HepG2 (cell line): ENCODE measurements at regions not wholly inside any gene's neighbourhood (a gene's known extent, or its start where the extent isn't known, plus 50 kb on each side); places are given as distances from the start of the nearest gene placed in this dataset.

ENCODE experiments used
- ATAC-seq: fragments of 200-7000 bp; cut with Tn5 transposase; 3 replicates; pipeline ENCODE4 v1.9.1; 2020; ENCODE audit warnings: mild to moderate bottlenecking, moderate library complexity
- BruUV-seq: library from RNA; stranded (reverse); fragments of 400-500 nt; replicated peaks from 2 replicates; lab custom pipeline; 2021; lab: Mats Ljungman, UMichigan
- CTCF ChIA-PET: fragments of 300-600 bp; formaldehyde crosslinking; extraction: SDS; loops from one replicate; lab custom pipeline; 2021; ENCODE audit warnings: low total read pairs, inconsistent platforms, low intra/inter-chr PET ratio; lab: Yijun Ruan, JAX
- POLR2A ChIA-PET: fragments of 350-600 bp; sonication (Branson Sonifier 250); formaldehyde crosslinking; loops from one replicate; lab custom pipeline; 2020; ENCODE audit warnings: antibody characterized with exemption, inconsistent platforms; lab: Yijun Ruan, JAX
- DNase-seq: peaks from one replicate; pipeline ENCODE4 v3.0.0-alpha.2; 2015; ENCODE audit warnings: low spot score
- FAIRE-seq: peaks from 3 replicates; lab custom pipeline; 2011; peaks lifted over from hg19 to GRCh38; lab: Jason Lieb, UNC
- H2AFZ ChIP-seq: one replicate; pipeline ENCODE4 v1.6.1; 2011; ENCODE audit warnings: low read length, inconsistent platforms
- H3K27ac ChIP-seq: fragments of 300-600 bp; 3 replicates; pipeline ENCODE4 v1.8.0; 2011; ENCODE audit warnings: mixed run types, mild to moderate bottlenecking, mixed read lengths, low read length, inconsistent platforms; ENCODE audit not compliant: insufficient read depth; ENCODE audit errors: extremely low read length
- H3K27me3 ChIP-seq, 2 experiments: fragments of 200-600 bp in 1 of 2; 2 replicates in 1 of 2; 3 replicates in 1 of 2; pipeline versions ENCODE4 v1.6.0 to v1.8.0; 2011; ENCODE audit warnings: low read length in 2 of 2, mild to moderate bottlenecking in 2 of 2, moderate library complexity in 2 of 2, inconsistent platforms in 1 of 2; ENCODE audit not compliant: insufficient read depth in 2 of 2, control insufficient read depth in 1 of 2
- H3K36me3 ChIP-seq, 2 experiments: fragments of 200-600 bp in 1 of 2; replicated peaks in 1 of 2; 2 replicates in 1 of 2; 3 replicates in 1 of 2; pipeline versions ENCODE4 v1.5.1 to v1.8.0; 2011; ENCODE audit warnings: low read length in 2 of 2, inconsistent platforms in 1 of 2; ENCODE audit not compliant: insufficient read depth in 2 of 2, control insufficient read depth in 1 of 2
- H3K4me1 ChIP-seq: 2 replicates; pipeline ENCODE4 v1.5.1; 2012; ENCODE audit warnings: low read length, inconsistent platforms; ENCODE audit not compliant: insufficient read depth
- H3K4me2 ChIP-seq: 2 replicates; pipeline ENCODE4 v1.6.0; 2011; ENCODE audit warnings: low read depth, low read length, inconsistent platforms
- H3K4me3 ChIP-seq, 3 experiments: fragments of 200-600 bp in 1 of 3; sonication (generic), shearing (Covaris generic) in 1 of 3; replicated peaks in 1 of 3; 2 replicates each; pipeline ENCODE4 v1.5.1; 2011 to 2016; ENCODE audit warnings: low read length in 3 of 3, inconsistent platforms in 2 of 3, low read depth in 2 of 3, mild to moderate bottlenecking in 2 of 3, control low read depth in 1 of 3, mixed read lengths in 1 of 3; ENCODE audit not compliant: insufficient read depth in 1 of 3
- H3K79me2 ChIP-seq: one replicate; pipeline ENCODE4 v1.6.1; 2011; ENCODE audit warnings: low read length, inconsistent platforms; ENCODE audit not compliant: insufficient read depth
- H3K9ac ChIP-seq: 2 replicates; pipeline ENCODE4 v1.6.0; 2011; ENCODE audit warnings: mild to moderate bottlenecking, low read depth, low read length, inconsistent platforms; ENCODE audit not compliant: insufficient read depth
- H3K9me3 ChIP-seq: 2 replicates; pipeline ENCODE4 v1.5.1; 2012; ENCODE audit warnings: mild to moderate bottlenecking, low read length
- H4K20me1 ChIP-seq: 2 replicates; pipeline ENCODE4 v1.6.0; 2011; ENCODE audit warnings: inconsistent platforms, mild to moderate bottlenecking, low read length, moderate library complexity; ENCODE audit not compliant: insufficient read depth
- ARHGAP35 ChIP-seq: sonication (generic); formaldehyde crosslinking; IDR thresholded peaks from 2 replicates; pipeline ENCODE4 v1.9.0; 2022; ENCODE audit warnings: mild to moderate bottlenecking, inconsistent platforms, moderate library complexity, missing genetic modification reagents, borderline replicate concordance
- CAMTA2 ChIP-seq: sonication (generic); formaldehyde crosslinking; IDR thresholded peaks from 2 replicates; pipeline ENCODE4 v1.4.0; 2020; ENCODE audit warnings: mild to moderate bottlenecking, missing genetic modification reagents, borderline replicate concordance
- HCFC1 ChIP-seq: fragments of 150-350 bp; IDR thresholded peaks from 2 replicates; pipeline ENCODE4 v1.6.1; 2014; ENCODE audit warnings: low read depth, low read length
- KDM5A ChIP-seq: fragments of 200-600 bp; sonication (generic); IDR thresholded peaks from 2 replicates; pipeline ENCODE4 v1.7.0; 2018; ENCODE audit warnings: antibody characterized with exemption, mild to moderate bottlenecking, low read length, borderline replicate concordance
- MBNL3 ChIP-seq: fragments of 250-450 bp; sonication (Bioruptor Pico); conservative IDR thresholded peaks from 2 replicates; pipeline ENCODE4 v1.8.0; 2022; ENCODE audit warnings: mild to moderate bottlenecking, inconsistent platforms
- NFE2L1 ChIP-seq: sonication (generic); formaldehyde crosslinking; IDR thresholded peaks from 2 replicates; pipeline ENCODE4 v1.4.0; 2020; ENCODE audit warnings: missing genetic modification reagents, mild to moderate bottlenecking, borderline replicate concordance
- POLR2AphosphoS5 ChIP-seq: IDR thresholded peaks from 2 replicates; pipeline ENCODE4 v1.6.1; 2012; ENCODE audit warnings: low read depth, low read length
- SAP130 ChIP-seq: IDR thresholded peaks from 2 replicates; pipeline ENCODE4 v1.6.1; 2016; ENCODE audit warnings: low read depth
- SMAD1 ChIP-seq: sonication (generic); formaldehyde crosslinking; IDR thresholded peaks from 2 replicates; pipeline ENCODE4 v1.4.0; 2020; ENCODE audit warnings: missing genetic modification reagents, low read depth, mild to moderate bottlenecking, borderline replicate concordance
- ZNF761 ChIP-seq: sonication (generic); formaldehyde crosslinking; conservative IDR thresholded peaks from 2 replicates; pipeline ENCODE4 v1.4.0; 2020; ENCODE audit warnings: mild to moderate bottlenecking, missing genetic modification reagents
- WGBS: methylation state at CpG from one replicate; pipeline ENCODE4 v1.1.6; 2017; ENCODE audit warnings: low lambda C conversion rate; 5-methylcytosine and 5-hydroxymethylcytosine counted together
- in situ Hi-C: cut with HindIII; loops from 2 replicates; pipeline ENCODE4 v1.10.0; 2017; ENCODE audit warnings: low pct_unique_long_range_greater_than_20kb; ENCODE audit not compliant: extremely low pct_ligation_motif_present
- intact Hi-C: fragments of 100-400 bp; cut with micrococcal nuclease; formaldehyde crosslinking; loops from one replicate; pipeline ENCODE4 v1.10.0; 2022; ENCODE audit not compliant: unreplicated experiment
- TF ChIP-seq, protein P1 (sequence below): sonication (generic); formaldehyde crosslinking; IDR thresholded peaks from 2 replicates; pipeline ENCODE4 v1.4.0; 2020; ENCODE audit warnings: missing genetic modification reagents, low read depth, mild to moderate bottlenecking, borderline replicate concordance
- TF ChIP-seq, protein P2 (sequence below): sonication (generic); formaldehyde crosslinking; IDR thresholded peaks from 2 replicates; pipeline ENCODE4 v1.4.0; 2020; ENCODE audit warnings: missing genetic modification reagents

DNA sequence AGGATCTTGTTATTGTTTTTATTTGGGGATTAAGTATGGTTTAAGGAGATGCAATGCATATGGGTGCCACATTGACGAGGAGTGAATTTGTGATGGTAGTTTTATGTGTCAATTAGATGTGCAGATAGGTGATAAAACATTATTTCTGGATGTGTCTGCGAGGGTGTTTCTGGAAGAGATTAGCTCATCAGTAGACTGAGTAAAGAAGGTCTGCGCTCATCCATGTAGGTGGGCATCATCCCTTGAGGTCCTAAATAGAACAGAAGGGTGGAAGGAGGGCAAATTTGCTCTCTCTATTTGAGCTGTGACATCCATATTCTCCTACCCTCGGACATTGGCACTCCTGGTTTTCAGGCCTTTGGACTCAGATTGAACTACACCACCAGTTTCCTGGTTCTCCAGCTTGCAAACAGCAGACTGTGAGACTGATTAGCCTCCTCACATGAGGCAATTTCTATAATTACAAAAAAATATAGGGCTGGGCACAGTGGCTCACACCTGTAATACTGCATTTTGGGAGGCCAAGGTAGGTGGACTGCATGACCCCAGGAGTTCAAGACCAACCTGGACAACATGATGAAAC lies 118.2 kb upstream of the ZNF678 start:
- no peak overlapping the region for H3K4me3 ChIP-seq
- no peak overlapping the region for H3K4me2 ChIP-seq
- 0 out of 2 replicates have a peak, but pooled peaks cover 6% of the 10 kb centered on the region for H3K4me1 ChIP-seq
- WGBS = 25% methylated on average over 4 of the region's 4 CpGs
- TF ChIP-seq MBNL3 (no peak), HCFC1 (no peak), SAP130 (CRISPR knock-in tag) (no peak), ARHGAP35 (CRISPR knock-in tag) (no peak), POLR2AphosphoS5 (no peak), SMAD1 (CRISPR knock-in tag) (no peak), KDM5A (no peak), ZNF761 (CRISPR knock-in tag) (no peak), NFE2L1 (CRISPR knock-in tag) (no peak), CAMTA2 (CRISPR knock-in tag) (no peak)
- TF ChIP-seq, protein P1, sequence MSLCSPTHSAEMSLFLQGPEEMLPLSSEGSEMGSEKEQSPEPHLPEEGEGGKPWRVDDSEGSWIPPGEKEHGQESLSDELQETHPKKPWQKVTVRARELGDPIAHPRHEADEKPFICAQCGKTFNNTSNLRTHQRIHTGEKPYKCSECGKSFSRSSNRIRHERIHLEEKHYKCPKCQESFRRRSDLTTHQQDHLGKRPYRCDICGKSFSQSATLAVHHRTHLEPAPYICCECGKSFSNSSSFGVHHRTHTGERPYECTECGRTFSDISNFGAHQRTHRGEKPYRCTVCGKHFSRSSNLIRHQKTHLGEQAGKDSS = no peak
- TF ChIP-seq, protein P2, sequence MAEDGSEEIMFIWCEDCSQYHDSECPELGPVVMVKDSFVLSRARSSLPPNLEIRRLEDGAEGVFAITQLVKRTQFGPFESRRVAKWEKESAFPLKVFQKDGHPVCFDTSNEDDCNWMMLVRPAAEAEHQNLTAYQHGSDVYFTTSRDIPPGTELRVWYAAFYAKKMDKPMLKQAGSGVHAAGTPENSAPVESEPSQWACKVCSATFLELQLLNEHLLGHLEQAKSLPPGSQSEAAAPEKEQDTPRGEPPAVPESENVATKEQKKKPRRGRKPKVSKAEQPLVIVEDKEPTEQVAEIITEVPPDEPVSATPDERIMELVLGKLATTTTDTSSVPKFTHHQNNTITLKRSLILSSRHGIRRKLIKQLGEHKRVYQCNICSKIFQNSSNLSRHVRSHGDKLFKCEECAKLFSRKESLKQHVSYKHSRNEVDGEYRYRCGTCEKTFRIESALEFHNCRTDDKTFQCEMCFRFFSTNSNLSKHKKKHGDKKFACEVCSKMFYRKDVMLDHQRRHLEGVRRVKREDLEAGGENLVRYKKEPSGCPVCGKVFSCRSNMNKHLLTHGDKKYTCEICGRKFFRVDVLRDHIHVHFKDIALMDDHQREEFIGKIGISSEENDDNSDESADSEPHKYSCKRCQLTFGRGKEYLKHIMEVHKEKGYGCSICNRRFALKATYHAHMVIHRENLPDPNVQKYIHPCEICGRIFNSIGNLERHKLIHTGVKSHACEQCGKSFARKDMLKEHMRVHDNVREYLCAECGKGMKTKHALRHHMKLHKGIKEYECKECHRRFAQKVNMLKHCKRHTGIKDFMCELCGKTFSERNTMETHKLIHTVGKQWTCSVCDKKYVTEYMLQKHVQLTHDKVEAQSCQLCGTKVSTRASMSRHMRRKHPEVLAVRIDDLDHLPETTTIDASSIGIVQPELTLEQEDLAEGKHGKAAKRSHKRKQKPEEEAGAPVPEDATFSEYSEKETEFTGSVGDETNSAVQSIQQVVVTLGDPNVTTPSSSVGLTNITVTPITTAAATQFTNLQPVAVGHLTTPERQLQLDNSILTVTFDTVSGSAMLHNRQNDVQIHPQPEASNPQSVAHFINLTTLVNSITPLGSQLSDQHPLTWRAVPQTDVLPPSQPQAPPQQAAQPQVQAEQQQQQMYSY (CRISPR knock-in tag) = no peak
- intact Hi-C loops = no loop called here
- ChIA-PET POLR2A (no interaction called here), CTCF (no interaction called here)
- DNase-seq = no peak
- no peaks in the 10 kb centered on the region for H4K20me1 ChIP-seq
- in situ Hi-C loops = no loop called here
- H2AFZ ChIP-seq = no peak overlapping the region
- FAIRE-seq = no peak
- H3K27ac ChIP-seq = no peak overlapping the region
- no TSS peak for BruUV-seq
- H3K27me3 ChIP-seq = 0 out of 5 replicates have a peak, but pooled peaks cover 0 to 6% of the 10 kb centered on the region in 2 experiments
- H3K9me3 ChIP-seq = no peaks in the 10 kb centered on the region
- H3K9ac ChIP-seq = no peak overlapping the region
- ATAC-seq = no peak
- H3K79me2 ChIP-seq = no peaks in the 10 kb centered on the region
- no peaks in the 10 kb centered on the region for H3K36me3 ChIP-seq
